Medulla oblongata (tissue), 1 donor: ENCODE measurements at regions not wholly inside any gene's neighbourhood (a gene's known extent, or its start where the extent isn't known, plus 50 kb on each side); places are given as distances from the start of the nearest gene placed in this dataset.

Source experiments
- DNase-seq: peaks from one replicate; pipeline ENCODE4 v3.0.0-alpha.2; 2015; ENCODE audit errors: extremely low spot score

DNA sequence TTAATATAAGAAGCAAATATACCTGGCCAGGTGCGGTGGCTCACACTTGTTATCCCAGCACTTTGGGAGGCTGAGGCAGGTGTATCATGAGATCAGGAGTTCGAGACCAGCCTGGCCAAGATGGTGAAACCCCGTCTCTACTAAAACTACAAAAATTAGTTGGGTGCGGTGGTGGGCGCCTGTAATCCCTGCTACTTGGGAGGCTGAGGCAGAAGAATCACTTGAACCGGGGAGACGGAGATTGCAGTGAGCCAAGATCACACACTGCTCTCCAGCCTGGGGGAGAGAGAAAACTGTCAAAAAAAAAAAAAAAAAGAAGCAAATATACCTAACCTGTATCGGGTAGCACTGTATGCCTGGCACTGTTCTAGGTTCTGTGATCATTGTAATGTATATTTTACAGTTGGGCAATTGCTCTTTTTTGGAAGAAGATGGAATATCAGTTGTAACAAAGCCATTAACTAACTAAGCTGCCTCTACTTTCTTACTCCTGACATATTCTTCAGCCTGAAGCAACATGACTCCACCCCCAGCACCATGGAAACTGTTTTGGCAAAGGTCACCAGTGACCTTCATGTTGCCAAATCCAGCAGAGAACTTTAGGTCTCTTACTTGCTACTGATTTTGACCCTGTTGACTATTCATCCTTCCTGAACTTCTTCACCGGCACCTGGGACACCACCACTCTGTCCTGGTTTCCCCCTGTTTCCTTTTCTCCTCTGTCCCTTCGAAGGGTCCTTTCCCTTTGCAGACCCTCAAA lies 203.8 kb downstream of the RPLP1 start:
- no peak for DNase-seq

DNA sequence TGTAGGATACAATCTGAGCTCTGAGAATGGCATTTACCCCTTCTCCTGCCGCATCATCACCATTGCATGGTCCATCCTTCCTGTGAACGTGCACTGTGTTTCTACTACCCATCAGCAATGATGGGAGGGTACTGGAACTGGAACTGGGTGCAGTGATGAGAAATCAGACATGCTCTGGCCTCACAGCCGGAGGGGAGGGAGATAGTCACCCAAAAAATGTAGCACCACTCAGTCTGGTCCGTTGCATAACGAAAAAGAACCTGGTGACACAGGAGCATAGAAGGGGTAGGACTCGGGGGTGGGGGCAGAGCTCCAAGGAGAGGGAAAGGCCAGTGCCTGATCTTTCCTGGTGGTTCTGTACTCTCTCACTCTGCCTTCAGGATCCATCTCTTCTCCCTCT lies 205.0 kb downstream of the RPLP1 start:
- DNase-seq = no peak

DNA sequence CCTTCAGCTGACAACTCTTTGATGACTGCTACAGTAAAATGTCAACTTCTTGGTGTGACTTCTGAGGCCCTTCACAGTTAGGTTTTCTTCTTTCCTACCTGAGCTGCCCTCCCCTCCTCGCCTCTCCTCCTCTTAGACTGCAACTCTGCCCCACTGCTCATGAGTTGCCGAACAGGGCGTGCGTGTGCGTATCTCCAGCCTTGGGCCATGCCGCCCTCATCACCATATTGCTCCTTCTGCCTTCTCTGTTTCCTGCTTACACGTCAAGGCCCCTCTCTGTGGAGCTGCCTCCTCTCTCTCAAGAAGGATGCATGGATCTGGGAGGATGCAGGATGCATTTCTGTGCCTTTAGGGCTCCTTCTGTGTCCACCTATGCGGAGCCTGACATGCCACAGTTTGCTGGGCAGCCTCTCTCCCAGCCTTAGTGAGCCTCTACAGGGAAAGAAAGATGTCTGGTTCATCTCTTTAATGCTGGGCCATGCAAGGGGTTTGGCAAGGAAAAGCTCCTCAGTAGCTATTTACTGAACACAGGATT lies 205.9 kb downstream of the RPLP1 start:
- DNase-seq = no peak

DNA sequence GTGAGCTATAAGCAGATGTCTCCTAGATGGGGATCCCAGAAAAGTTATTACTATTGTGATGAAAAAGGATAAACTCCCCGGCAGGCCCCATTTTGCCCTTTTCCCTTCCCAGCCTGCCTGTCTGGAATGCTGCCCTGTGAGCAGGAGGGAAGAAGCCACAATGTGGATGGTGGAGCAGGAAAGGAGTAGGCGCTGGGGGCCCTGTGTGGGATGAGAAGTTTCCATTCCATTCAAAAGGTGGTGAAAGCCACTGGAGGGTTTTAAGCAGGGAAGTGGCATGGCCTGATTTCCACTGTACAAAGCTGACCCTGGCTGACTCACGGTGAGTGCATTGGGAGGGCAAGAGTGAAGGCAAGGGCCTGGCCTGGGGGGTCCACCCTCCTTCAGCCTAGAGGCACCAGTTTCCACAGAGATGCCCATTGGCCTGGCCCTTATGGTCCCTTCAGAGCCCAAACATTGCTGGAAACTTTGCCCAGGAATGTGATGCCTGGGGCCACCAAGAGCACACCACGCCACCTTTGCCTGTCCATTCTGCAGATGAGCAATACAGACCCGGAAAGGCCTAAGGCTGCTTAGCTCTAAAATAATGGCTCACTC lies 206.9 kb downstream of the RPLP1 start:
- DNase-seq = no peak

DNA sequence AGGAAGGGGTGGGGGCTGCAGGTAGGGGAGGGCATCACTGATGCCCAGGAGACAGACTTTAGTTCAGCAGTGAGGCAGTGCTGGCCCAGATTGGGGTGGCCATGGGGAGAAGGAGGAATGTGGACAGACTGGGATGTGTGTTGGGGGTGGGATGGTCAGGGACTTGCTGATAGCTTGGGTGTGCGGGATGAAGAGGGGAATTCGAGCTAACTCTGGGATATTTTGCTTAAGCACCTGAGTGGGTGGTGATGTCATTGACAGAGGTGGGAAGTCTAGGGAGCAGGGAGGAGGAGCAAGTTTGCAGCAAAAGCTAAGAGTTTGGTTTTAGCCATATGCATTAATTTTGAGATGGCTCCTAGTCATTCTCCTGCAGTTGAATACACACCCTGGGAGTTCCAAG lies 207.5 kb downstream of the RPLP1 start:
- no peak for DNase-seq

DNA sequence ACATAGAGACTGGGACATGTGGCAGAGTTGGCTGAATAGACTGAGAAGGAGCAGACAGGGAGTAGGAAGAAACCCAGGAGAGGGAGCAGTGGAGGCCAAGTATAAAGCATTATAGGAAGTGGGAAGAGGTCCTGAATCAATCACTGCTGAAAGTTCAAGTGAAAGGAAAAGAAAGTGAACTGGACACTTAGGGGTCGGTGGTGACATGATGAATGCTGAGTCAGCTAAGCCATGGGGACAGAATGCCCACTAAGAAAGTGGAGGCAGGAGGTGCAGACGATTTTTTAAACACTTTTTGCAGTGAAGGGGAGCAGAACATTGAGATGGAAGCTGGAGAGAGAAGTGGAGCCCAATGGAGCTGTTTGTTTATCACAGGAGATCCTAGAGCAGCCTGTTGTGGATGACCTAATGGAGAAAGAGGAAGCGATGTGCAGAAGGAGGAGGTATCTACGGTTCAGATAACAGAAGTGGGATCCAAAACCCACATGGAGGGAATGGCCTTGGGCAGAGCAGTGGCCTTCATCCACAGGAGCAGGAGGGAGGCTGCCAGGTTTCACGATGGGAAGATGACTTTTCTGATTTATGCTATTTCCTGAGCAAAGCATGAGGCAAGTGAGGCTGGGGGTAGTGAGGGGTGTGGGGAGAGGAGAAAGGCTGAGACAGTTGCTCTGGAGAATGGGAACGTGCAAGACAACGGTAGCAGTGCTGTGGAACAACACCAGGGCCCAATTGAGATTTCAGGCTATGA lies 208.2 kb downstream of the RPLP1 start:
- peak; percentile 25 for DNase-seq

DNA sequence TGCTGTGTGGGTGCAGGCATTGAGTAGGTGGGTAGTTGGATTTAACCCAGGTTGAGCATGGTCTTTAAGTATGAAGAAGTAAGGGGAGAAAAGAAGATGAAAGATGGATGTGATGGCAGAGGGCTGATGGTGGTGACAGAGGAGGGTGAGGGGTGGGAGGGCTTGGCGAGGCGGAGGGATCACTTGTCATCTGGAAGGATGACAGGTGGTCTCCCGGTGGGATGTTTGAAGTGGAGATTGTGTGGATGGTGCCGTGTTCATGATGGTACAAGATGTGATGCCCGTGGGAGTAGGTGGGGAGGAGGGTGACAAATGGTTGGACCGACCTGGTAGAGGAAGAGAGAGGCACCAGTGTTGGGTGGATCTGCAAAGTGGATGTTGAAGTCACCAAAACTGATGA lies 208.8 kb downstream of the RPLP1 start:
- DNase-seq = no peak

DNA sequence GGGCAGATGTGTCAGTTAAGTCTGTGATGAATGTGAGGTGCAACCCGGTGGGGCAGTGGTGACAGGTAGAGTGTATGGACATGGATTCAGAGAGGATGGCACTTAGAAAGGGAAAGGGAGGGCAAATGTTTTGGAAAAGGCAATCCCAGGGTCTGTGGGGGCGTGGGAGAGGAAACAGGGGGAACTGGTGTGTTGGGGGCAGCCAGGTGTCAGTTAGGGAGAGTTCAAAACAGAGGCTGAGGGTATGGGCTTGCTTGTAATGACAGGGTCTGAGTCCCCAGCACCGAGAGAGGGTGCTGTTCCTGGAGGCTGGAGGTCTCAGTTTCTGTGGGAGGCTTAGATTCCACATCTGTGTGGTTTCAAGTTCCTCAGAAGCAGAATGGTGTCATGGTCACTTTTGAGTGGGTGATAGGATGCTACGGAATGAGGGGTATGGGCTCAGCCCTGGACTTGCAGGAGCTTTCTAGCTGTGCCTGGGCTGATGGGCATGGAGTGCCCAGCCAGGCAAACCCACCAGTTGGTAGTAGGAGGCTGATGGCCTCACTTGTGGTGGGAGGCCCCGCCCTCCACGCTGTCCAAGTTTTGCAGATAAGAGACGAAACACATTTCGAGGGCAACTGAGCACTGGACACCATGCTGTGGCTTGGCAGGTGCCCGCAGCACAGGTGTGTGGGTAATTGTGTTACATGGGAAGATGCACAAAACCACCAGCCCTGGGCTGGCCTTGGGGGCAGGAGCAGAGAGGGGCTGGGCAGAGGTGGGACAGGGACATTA lies 209.4 kb downstream of the RPLP1 start:
- no peak for DNase-seq

DNA sequence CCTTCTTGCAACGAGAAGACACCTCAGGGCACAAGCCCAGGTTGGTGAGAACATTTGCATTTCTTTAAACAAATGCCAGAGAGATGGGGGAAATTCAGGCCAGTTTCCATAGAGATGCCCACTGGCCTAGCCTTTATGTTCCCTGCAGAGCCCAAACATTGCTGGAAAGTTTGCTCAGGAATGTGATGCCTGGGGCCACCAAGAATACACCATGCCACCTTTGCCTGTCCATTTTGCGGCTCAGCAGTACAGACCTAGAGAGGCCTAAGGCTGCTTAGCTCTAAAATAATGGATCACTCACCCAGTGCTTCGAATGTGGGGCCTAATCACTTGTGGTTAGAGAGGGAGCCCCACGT lies 210.0 kb downstream of the RPLP1 start:
- DNase-seq = no peak

DNA sequence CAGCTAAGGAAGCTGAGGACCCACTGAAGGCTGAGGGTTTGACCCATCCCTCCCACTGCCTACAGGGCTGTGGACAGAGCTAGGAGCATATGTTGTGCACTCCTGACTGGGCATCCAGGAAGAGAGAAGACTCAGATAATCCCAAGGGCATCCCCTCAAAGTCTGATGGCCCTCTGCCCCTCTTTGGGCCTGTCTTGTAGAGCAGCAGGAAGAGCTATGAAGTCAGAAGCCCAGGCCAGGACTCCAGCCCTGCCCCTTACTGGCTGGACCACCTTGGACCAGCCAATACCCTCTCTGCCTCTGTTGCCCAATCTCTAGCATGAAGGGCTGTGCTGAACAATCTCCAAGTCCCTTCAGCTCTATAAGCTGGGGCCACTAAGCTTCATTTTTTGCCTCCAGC lies 210.8 kb downstream of the RPLP1 start:
- DNase-seq = no peak

DNA sequence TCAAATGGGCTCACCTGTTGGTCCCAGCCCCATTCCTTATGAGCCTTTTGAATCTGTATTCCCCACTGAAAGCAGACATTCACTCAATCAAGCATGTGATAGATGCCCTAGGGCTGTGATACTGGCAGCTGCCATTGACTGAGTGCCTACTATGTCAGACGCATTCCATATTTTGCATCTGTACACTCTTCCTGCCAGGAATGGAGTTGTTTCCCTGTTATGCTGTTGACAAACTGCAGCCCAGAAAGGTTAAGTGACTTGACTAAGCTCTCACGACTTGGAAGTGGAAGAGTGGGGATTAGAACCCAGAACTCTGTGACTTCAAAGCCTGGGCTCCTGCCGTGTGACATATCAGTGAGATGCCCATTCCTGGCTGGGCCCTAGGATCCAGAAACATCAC lies 211.4 kb downstream of the RPLP1 start:
- no peak for DNase-seq

DNA sequence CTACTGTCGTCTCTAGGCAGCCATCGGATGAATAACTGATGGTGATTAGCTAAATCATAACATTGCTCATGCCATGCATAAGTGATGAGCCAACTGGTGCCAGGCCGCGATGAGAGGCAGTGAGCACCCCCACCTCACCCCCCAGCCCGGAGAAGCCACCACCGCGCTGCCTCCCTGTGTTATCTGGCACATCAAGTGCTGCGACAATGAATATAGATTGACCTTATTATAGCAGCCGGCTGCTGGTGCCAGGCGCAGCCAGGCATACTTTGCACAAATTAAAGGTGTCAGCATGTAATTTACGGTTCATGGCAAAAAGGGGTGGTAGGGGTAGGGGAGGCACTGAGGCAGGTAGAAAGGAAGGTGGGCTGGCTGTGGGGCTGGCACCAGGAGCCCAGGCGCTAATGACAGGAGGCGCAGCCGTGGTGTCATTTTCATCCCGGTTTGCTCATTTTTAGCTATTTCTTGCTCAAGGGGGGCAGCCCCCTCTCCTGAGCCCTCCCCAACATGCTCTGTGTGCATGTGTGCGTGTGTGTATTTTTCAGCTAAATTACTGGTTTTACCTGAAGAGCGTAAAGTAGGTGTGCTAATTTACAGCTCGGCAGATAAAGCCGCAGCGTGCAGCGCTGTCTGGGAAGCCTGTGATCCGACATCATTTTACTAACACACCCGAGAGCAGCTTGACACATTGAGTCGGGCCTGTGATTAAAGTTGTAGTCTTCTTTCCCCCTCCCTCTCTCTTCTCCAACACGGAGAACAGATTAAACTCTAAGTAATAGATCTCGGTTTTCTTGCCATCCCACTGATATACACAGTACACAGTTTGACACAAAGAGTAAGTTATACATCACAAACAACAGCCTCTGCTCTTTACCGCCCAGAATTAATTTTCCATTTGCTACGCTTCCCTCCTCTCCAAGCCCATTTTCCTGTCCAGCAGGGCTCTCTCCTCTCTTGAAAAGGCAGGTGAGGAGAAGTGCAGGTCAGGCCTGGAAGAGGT lies 212.3 kb downstream of the RPLP1 start:
- DNase-seq = no peak

DNA sequence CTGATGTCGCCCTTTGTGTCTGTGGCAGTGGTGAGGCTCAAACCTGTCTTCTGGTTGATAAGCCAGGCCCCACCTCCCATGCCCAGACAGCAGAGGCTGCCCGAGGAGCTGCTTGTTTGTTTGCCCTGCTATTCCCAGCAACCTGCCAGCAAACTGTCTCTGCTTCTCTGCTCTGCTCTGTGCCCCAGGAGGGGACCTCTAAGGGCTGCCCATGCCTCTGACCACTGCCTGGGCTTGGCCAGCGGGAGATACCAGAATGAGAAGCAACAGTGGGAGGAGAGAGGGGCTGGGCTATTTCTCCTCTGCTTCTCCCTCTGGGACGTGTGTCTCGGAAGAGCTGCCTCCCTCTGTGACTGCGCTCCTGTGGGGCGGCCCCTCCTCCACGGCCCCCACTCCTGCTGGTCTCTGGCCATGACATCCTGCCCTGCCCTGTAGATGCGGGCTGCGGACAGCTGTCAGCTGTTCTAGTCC lies 213.1 kb downstream of the RPLP1 start:
- no peak for DNase-seq

DNA sequence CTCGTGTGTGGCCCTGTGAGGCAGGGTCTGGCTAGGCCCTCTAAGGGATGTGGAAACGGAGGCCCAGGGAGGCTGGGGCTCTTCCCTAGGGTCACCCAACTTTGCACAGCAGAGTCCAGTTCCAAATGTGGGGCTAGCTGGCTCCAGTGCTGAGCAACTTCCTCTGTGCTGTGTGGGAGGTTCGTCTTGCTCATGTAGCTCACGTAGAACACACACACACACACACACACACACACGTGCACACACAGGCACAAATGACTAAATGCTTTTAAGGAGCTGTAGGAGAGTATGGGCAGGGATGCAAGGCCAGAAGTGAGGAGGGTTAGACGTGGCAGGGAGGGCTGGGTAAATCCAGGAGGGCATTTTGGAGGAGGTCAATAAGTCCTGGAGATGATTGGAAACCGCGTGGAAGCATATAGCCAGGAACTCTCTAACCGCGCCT lies 213.8 kb downstream of the RPLP1 start:
- peak; percentile 37 for DNase-seq

DNA sequence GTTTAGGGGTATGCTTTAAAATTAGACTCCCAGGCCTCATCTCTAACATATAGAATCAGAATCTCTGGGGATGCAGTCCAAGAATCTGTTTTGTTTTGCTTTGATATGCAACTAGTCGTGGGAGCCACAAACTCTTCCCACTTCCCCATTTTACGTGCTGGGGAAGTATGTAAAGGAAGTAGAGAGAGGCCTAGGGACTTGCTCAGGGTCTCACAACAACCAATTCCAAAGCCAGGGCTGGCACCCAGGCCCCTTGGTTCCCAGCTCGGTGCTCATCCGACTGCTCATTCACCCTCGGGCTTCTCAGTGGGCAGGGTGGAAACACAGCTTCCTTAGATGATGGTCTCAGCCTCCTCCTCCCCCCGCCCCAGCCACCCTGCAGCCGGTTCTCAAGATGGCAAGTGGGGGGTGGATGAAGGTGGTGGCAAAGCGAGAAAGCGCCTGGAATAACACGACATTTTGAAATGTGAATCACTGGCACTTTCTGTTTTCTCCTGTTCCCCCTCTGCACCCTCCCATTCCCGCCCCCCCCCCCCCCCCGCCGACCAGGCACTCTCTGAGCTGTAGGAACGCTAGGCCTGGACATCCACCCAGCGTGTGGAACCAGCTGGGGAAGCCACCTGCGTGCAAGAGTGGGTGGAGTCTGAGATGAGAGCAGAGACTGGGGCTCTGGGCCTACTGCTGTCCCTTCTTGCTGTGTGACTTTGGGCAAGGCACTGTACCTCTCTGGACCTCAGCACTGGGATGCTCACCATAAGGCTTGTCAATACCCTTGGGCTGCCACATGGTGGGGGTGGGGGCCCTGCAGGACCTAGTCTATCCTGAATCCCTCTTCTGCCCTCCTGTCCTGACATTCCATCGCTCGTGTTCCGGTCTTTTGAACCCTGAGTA lies 214.5 kb downstream of the RPLP1 start:
- peak; percentile 72 for DNase-seq

DNA sequence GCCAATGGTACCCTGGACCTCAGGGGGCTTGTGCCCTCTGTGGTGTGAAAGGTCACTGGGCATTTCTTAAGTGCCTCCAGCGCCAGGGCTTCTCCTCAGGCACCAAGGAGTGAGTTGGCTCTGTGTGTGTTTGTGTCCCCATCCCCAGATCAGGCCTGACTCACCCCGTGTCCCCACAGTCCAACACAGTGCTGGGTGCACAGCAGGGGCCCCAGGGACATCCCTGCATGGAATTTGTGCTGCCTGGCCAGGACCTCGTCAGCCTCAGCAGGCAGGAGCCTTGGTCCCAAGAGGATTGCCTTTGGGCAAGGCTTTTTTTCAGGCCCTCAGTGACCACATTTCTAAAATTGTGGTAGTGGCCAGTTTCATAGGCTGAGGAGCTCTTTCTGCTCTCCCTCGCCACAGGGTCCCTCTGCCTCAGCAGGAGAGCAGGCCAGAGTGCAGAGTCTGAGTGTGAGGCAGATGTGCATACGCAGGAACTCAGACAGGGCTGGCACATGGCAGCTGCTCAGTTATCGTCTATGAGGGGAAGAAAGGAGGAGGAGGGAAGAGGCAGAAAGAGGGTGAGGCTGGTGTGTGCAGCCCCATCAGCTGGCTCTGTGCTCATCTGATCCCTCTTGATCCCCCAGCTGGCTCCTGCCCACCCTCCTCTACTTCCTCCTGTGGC lies 215.6 kb downstream of the RPLP1 start:
- DNase-seq = no peak

DNA sequence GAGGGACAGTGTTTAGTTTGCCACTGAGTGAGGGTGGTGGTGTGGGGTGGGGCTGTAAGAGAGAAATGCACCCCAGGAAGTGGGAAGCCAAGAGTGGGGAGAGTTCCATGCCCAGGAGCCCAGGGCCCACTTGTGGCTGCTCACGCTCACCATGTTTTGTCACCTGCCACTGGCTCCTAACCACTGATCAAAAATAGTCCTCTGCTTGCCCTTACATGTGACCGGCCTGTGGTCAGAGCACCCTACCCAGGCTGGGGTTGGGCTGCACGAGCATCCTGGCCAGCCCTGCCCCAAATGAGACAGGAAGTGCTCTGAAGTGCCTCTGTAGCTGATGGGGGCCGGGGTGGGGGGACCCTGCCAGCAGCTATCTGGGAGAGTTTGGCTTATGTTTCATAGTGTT lies 216.3 kb downstream of the RPLP1 start:
- no peak for DNase-seq

DNA sequence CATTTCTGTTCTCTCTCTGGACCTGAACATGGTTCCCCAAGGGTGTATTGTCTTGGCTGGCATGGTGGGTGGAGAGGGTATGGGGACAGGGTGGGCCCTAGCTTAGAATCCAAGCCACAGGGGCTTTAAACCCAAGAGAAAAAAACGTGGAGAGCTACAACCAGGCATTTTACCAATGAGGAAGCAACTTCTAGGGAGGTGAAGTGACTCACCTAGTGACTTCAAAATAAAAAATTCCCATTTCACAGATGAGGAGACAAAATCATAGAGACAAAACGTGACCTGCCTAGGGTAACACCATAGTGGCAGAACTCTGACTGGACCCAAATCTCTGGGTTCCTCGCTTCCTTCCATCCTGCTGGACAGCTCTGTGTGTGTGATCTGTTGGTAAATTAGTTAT lies 216.8 kb downstream of the RPLP1 start:
- no peak for DNase-seq

DNA sequence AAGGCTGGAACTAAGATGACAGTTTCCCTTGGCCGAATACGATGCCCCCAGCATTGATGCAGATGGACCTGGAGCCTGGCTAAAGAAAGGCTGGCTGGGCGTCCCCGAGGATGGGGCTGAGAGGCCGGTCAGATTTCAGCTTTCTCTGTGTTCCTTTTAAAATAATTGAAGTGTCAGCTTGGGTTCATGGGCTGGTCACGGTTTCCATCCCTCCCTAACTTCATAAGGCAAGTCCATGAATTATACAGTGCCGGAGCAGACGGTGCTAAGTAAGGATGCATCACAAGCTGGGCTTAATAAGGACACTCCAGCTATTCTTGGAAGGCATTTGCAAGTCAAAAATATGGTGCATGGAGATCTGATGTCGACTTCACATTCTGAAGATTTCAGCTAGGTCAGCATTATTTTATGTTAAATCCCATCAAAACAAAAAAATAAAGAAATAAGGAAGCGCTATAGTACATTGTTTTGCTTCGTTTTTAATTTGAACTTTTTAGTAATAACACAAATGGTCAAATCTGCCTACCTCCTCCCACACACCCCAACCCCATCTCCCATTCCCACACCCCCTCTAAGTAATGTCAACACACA lies 220.8 kb downstream of the RPLP1 start:
- no peak for DNase-seq
